Esophagus squamous epithelium (tissue), 4 donors: ENCODE measurements at regions not wholly inside any gene's neighbourhood (a gene's known extent, or its start where the extent isn't known, plus 50 kb on each side); places are given as distances from the start of the nearest gene placed in this dataset.

Experiments used
- CTCF ChIP-seq, 6 experiments: fragments of 450-650 bp in 4 of 6; fragments of 200-600 bp in 2 of 6; sonication (generic) in 2 of 6; IDR thresholded peaks; one replicate each; pipeline ENCODE4 v1.5.1; 2016 to 2019; ENCODE audit warnings: antibody characterized with exemption in 6 of 6, mild to moderate bottlenecking in 4 of 6, moderate library complexity in 4 of 6
- POLR2A ChIP-seq, 4 donors: fragments of 450-650 bp; IDR thresholded peaks; one replicate each; pipeline ENCODE4 v1.6.1; 2017; ENCODE audit warnings: antibody characterized with exemption in 4 of 4, mild to moderate bottlenecking in 4 of 4, moderate library complexity in 3 of 4

GRCh38 chr5:10898514-10898913 lies 137.5 kb upstream of the DAP start:
- TF ChIP-seq CTCF (IDR thresholded peaks at IDR 0.05) (no peak), POLR2A (IDR thresholded peaks at IDR 0.05) (no peak)
